ENCODE measurements at regions not wholly inside any gene's neighbourhood (a gene's known extent, or its start where the extent isn't known, plus 50 kb on each side); places are given as distances from the start of the nearest gene placed in this dataset.
"Not testable (repeated sequence)": the region's sequence is repeated elsewhere in the genome, so short reads cannot be mapped to it uniquely, and the experiment has no call there.

- Histone ChIP-seq H3K36me3 (replicated peaks in 1 of 2; ENCODE audit: control insufficient read depth in 2 of 2, insufficient read depth in 2 of 2, low read length in 2 of 2) (no peaks in the 10 kb centered on the region), H3K4ac (ENCODE audit: low read length) (no peak overlapping the region), H3K4me3 (ENCODE audit: low read length in 2 of 2) (no peak overlapping the region), H3K79me1 (ENCODE audit: low read depth, low read length) (no peaks in the 10 kb centered on the region), H3K9me3 (replicated peaks in 1 of 2; ENCODE audit: control insufficient read depth in 2 of 2, insufficient read depth in 1 of 2, low read depth in 1 of 2, low read length in 2 of 2) (no peaks in the 10 kb centered on the region), H2AFZ (ENCODE audit: low read length) (no peak overlapping the region), H4K91ac (ENCODE audit: low read depth, low read length, poor library complexity) (no peak overlapping the region), H2BK15ac (ENCODE audit: low read length) (no peak overlapping the region), H2BK12ac (ENCODE audit: low read length) (no peak overlapping the region), H3K27me3 (ENCODE audit: control insufficient read depth in 3 of 3, insufficient read depth in 3 of 3, low read depth in 1 of 3, low read length in 3 of 3) (no peaks in the 10 kb centered on the region), H2AK5ac (ENCODE audit: low read depth, low read length) (no peak overlapping the region), H4K8ac (ENCODE audit: low read depth, low read length) (no peak overlapping the region), H3K4me2 (ENCODE audit: insufficient read depth, low read length, poor library complexity, severe bottlenecking) (no peak overlapping the region), H2BK5ac (ENCODE audit: low read length) (no peak overlapping the region), H3K23ac (ENCODE audit: low read depth, low read length, poor library complexity) (no peak overlapping the region), H3K14ac (ENCODE audit: low read length) (no peak overlapping the region), H3K4me1 (ENCODE audit: control insufficient read depth in 2 of 2, insufficient read depth in 1 of 2, low read depth in 1 of 2, low read length in 2 of 2) (peaks cover 6 to 8% of the 10 kb centered on the region in 2 donors), H3K27ac (replicated peaks; ENCODE audit: low read length) (no peak overlapping the region), H3K18ac (ENCODE audit: low read length) (no peak overlapping the region), H2BK120ac (ENCODE audit: low read depth, low read length) (no peak overlapping the region), H3K9ac (ENCODE audit: low read depth, low read length, poor library complexity) (no peak overlapping the region)
- DNase-seq (ENCODE audit: low spot score): no peak
- WGBS, 2 donors (ENCODE audit: extremely low coverage in 2 of 2, insufficient read length in 2 of 2, insufficient replicate concordance in 1 of 2): no CpG with 5 or more reads among the region's 3 CpGs
Observed at GRCh38 chr18:34528177-34528576, 181.9 kb upstream of the DTNA start.

- no peak overlapping the region for H4K8ac ChIP-seq (ENCODE audit: low read depth, low read length)
- H2BK120ac ChIP-seq (ENCODE audit: low read depth, low read length): no peak overlapping the region
- H3K14ac ChIP-seq (ENCODE audit: low read length): no peak overlapping the region
- H4K91ac ChIP-seq (ENCODE audit: low read depth, low read length, poor library complexity): no peak overlapping the region
- no peak overlapping the region for H3K23ac ChIP-seq (ENCODE audit: low read depth, low read length, poor library complexity)
- peaks cover 6 to 8% of the 10 kb centered on the region in 2 donors for H3K4me1 ChIP-seq (ENCODE audit: control insufficient read depth in 2 of 2, insufficient read depth in 1 of 2, low read depth in 1 of 2, low read length in 2 of 2)
- no peaks in the 10 kb centered on the region for H3K79me1 ChIP-seq (ENCODE audit: low read depth, low read length)
- H2BK15ac ChIP-seq (ENCODE audit: low read length): no peak overlapping the region
- no peak overlapping the region for H3K4me3 ChIP-seq (ENCODE audit: low read length in 2 of 2)
- H2BK5ac ChIP-seq (ENCODE audit: low read length): no peak overlapping the region
- no peaks in the 10 kb centered on the region for H3K9me3 ChIP-seq (replicated peaks in 1 of 2; ENCODE audit: control insufficient read depth in 2 of 2, insufficient read depth in 1 of 2, low read depth in 1 of 2, low read length in 2 of 2)
- no peak overlapping the region for H3K18ac ChIP-seq (ENCODE audit: low read length)
- no peak overlapping the region for H3K4ac ChIP-seq (ENCODE audit: low read length)
- H3K4me2 ChIP-seq (ENCODE audit: insufficient read depth, low read length, poor library complexity, severe bottlenecking): no peak overlapping the region
- H2AK5ac ChIP-seq (ENCODE audit: low read depth, low read length): no peak overlapping the region
- H3K27me3 ChIP-seq (ENCODE audit: control insufficient read depth in 3 of 3, insufficient read depth in 3 of 3, low read depth in 1 of 3, low read length in 3 of 3): no peaks in the 10 kb centered on the region
- no peak for DNase-seq (ENCODE audit: low spot score)
- H2AFZ ChIP-seq (ENCODE audit: low read length): no peak overlapping the region
- no peak overlapping the region for H3K27ac ChIP-seq (replicated peaks; ENCODE audit: low read length)
- H2BK12ac ChIP-seq (ENCODE audit: low read length): no peak overlapping the region
- H3K9ac ChIP-seq (ENCODE audit: low read depth, low read length, poor library complexity): no peak overlapping the region
- no peaks in the 10 kb centered on the region for H3K36me3 ChIP-seq (replicated peaks in 1 of 2; ENCODE audit: control insufficient read depth in 2 of 2, insufficient read depth in 2 of 2, low read length in 2 of 2)
- no CpG with 5 or more reads among the region's 6 CpGs for WGBS, 2 donors (ENCODE audit: extremely low coverage in 2 of 2, insufficient read length in 2 of 2, insufficient replicate concordance in 1 of 2)
Observed at GRCh38 chr18:34529358-34530335, 180.5 kb upstream of the DTNA start.

- no peak overlapping the region for H3K18ac ChIP-seq (ENCODE audit: low read length)
- no peak overlapping the region for H3K23ac ChIP-seq (ENCODE audit: low read depth, low read length, poor library complexity)
- H2BK120ac ChIP-seq (ENCODE audit: low read depth, low read length): no peak overlapping the region
- H3K14ac ChIP-seq (ENCODE audit: low read length): no peak overlapping the region
- H4K91ac ChIP-seq (ENCODE audit: low read depth, low read length, poor library complexity): no peak overlapping the region
- H3K4me2 ChIP-seq (ENCODE audit: insufficient read depth, low read length, poor library complexity, severe bottlenecking): no peak overlapping the region
- no peak overlapping the region for H2BK15ac ChIP-seq (ENCODE audit: low read length)
- no peak overlapping the region for H3K4me3 ChIP-seq (ENCODE audit: low read length in 2 of 2)
- H3K4ac ChIP-seq (ENCODE audit: low read length): no peak overlapping the region
- H3K9ac ChIP-seq (ENCODE audit: low read depth, low read length, poor library complexity): no peak overlapping the region
- WGBS, 2 donors (ENCODE audit: extremely low coverage in 2 of 2, insufficient read length in 2 of 2, insufficient replicate concordance in 1 of 2): no CpG with 5 or more reads among the region's 3 CpGs
- no peak overlapping the region for H3K27ac ChIP-seq (replicated peaks; ENCODE audit: low read length)
- no peak overlapping the region for H2AFZ ChIP-seq (ENCODE audit: low read length)
- no peaks in the 10 kb centered on the region for H3K79me1 ChIP-seq (ENCODE audit: low read depth, low read length)
- no peak for DNase-seq (ENCODE audit: low spot score)
- H2AK5ac ChIP-seq (ENCODE audit: low read depth, low read length): no peak overlapping the region
- H2BK5ac ChIP-seq (ENCODE audit: low read length): no peak overlapping the region
- peaks cover 6% of the 10 kb centered on the region in 2 donors for H3K4me1 ChIP-seq (ENCODE audit: control insufficient read depth in 2 of 2, insufficient read depth in 1 of 2, low read depth in 1 of 2, low read length in 2 of 2)
- H4K8ac ChIP-seq (ENCODE audit: low read depth, low read length): no peak overlapping the region
- H3K27me3 ChIP-seq (ENCODE audit: control insufficient read depth in 3 of 3, insufficient read depth in 3 of 3, low read depth in 1 of 3, low read length in 3 of 3): no peaks in the 10 kb centered on the region
- no peaks in the 10 kb centered on the region for H3K36me3 ChIP-seq (replicated peaks in 1 of 2; ENCODE audit: control insufficient read depth in 2 of 2, insufficient read depth in 2 of 2, low read length in 2 of 2)
- H3K9me3 ChIP-seq (replicated peaks in 1 of 2; ENCODE audit: control insufficient read depth in 2 of 2, insufficient read depth in 1 of 2, low read depth in 1 of 2, low read length in 2 of 2): no peaks in the 10 kb centered on the region
- no peak overlapping the region for H2BK12ac ChIP-seq (ENCODE audit: low read length)
Observed at GRCh38 chr18:34531110-34531509, 179.0 kb upstream of the DTNA start.

- not testable (repeated sequence) for H2BK15ac ChIP-seq (ENCODE audit: low read length); H3K18ac ChIP-seq (ENCODE audit: low read length); H3K36me3 ChIP-seq (replicated peaks in 1 of 2; ENCODE audit: control insufficient read depth in 2 of 2, insufficient read depth in 2 of 2, low read length in 2 of 2); H2AFZ ChIP-seq (ENCODE audit: low read length); H4K8ac ChIP-seq (ENCODE audit: low read depth, low read length); H4K91ac ChIP-seq (ENCODE audit: low read depth, low read length, poor library complexity); H3K23ac ChIP-seq (ENCODE audit: low read depth, low read length, poor library complexity); H3K4me1 ChIP-seq (ENCODE audit: control insufficient read depth in 2 of 2, insufficient read depth in 1 of 2, low read depth in 1 of 2, low read length in 2 of 2); H3K27me3 ChIP-seq (ENCODE audit: control insufficient read depth in 3 of 3, insufficient read depth in 3 of 3, low read depth in 1 of 3, low read length in 3 of 3); H3K27ac ChIP-seq (replicated peaks; ENCODE audit: low read length); H2BK5ac ChIP-seq (ENCODE audit: low read length); H3K9me3 ChIP-seq (replicated peaks in 1 of 2; ENCODE audit: control insufficient read depth in 2 of 2, insufficient read depth in 1 of 2, low read depth in 1 of 2, low read length in 2 of 2); DNase-seq (ENCODE audit: low spot score); H3K4me3 ChIP-seq (ENCODE audit: low read length in 2 of 2); H2BK120ac ChIP-seq (ENCODE audit: low read depth, low read length); H2BK12ac ChIP-seq (ENCODE audit: low read length); H3K79me1 ChIP-seq (ENCODE audit: low read depth, low read length); H3K9ac ChIP-seq (ENCODE audit: low read depth, low read length, poor library complexity); H3K14ac ChIP-seq (ENCODE audit: low read length); H2AK5ac ChIP-seq (ENCODE audit: low read depth, low read length); H3K4ac ChIP-seq (ENCODE audit: low read length); H3K4me2 ChIP-seq (ENCODE audit: insufficient read depth, low read length, poor library complexity, severe bottlenecking)
- WGBS, 2 donors (ENCODE audit: extremely low coverage in 2 of 2, insufficient read length in 2 of 2, insufficient replicate concordance in 1 of 2): no CpG with 5 or more reads among the region's 2 CpGs
Observed at GRCh38 chr18:34534642-34535041, 175.5 kb upstream of the DTNA start.

Data from neuronal stem cell (in vitro differentiated cells).